ENCODE measurements at regions not wholly inside any gene's neighbourhood (a gene's known extent, or its start where the extent isn't known, plus 50 kb on each side); places are given as distances from the start of the nearest gene placed in this dataset.

- FAIRE-seq: no peak
Observed at GRCh38 chr11:44456544-44457300, 108.7 kb upstream of the CD82 start.

GRCh38 chr11:44457862-44458261 is 107.6 kb upstream of the CD82 start:
- H3K4me2 ChIP-seq (ENCODE audit: low read length): no peak overlapping the region
- FAIRE-seq (no peak), DNase-seq (ENCODE audit: low read depth) (no peak)
- H3K9me3 ChIP-seq (ENCODE audit: insufficient read depth, low read depth, low read length): no peaks in the 10 kb centered on the region
- H3K4me3 Mint-ChIP-seq (ENCODE audit: unreplicated experiment): no peak overlapping the region
- H3K27ac Mint-ChIP-seq (ENCODE audit: unreplicated experiment): no peak overlapping the region
- no peaks in the 10 kb centered on the region for H3K36me3 Mint-ChIP-seq (ENCODE audit: low read depth, unreplicated experiment)
- H3K4me1 Mint-ChIP-seq (ENCODE audit: low read depth, unreplicated experiment): no peaks in the 10 kb centered on the region
- peaks cover 57% of the 10 kb centered on the region for H3K27me3 Mint-ChIP-seq (ENCODE audit: low read depth, unreplicated experiment)
- no peaks in the 10 kb centered on the region for H3K4me1 ChIP-seq (ENCODE audit: insufficient read depth, low read length)
- no peak overlapping the region for H3K27ac ChIP-seq (ENCODE audit: low read depth, low read length)
- no peaks in the 10 kb centered on the region for H3K36me3 ChIP-seq (ENCODE audit: insufficient read depth, low read length)
- no peak overlapping the region for H3K9ac ChIP-seq (ENCODE audit: low read length)
- H3K9me3 Mint-ChIP-seq (ENCODE audit: unreplicated experiment): peaks cover 14% of the 10 kb centered on the region
- peaks cover 3% of the 10 kb centered on the region for H3K27me3 ChIP-seq (ENCODE audit: insufficient read depth, low read length)
- TF ChIP-seq CTCF (IDR thresholded peaks at IDR 0.05; ENCODE audit: insufficient read depth, low read depth, low read length) (no peak), EZH2 (IDR thresholded peaks at IDR 0.05; ENCODE audit: insufficient read depth, low read length) (no peak)
- no peak overlapping the region for H2AFZ ChIP-seq (ENCODE audit: low read depth, low read length)
- no peaks in the 10 kb centered on the region for H3K79me2 ChIP-seq (ENCODE audit: insufficient read depth, low read length)
- no peaks in the 10 kb centered on the region for H4K20me1 ChIP-seq (ENCODE audit: insufficient read depth, low read length)
- H3K4me3 ChIP-seq (ENCODE audit: insufficient read depth, low read depth, low read length): no peak overlapping the region

More at GRCh38 chr11:44456544-44457300, 108.7 kb upstream of the CD82 start:
- H3K4me3 Mint-ChIP-seq (ENCODE audit: unreplicated experiment): no peak overlapping the region
- Histone ChIP-seq H3K27me3 (ENCODE audit: insufficient read depth, low read length) (peaks cover 3% of the 10 kb centered on the region), H3K9ac (ENCODE audit: low read length) (no peak overlapping the region), H3K9me3 (ENCODE audit: insufficient read depth, low read depth, low read length) (no peaks in the 10 kb centered on the region), H3K4me2 (ENCODE audit: low read length) (no peak overlapping the region), H4K20me1 (ENCODE audit: insufficient read depth, low read length) (no peaks in the 10 kb centered on the region), H3K36me3 (ENCODE audit: insufficient read depth, low read length) (no peaks in the 10 kb centered on the region), H3K27ac (ENCODE audit: low read depth, low read length) (no peak overlapping the region), H3K4me1 (ENCODE audit: insufficient read depth, low read length) (no peaks in the 10 kb centered on the region), H2AFZ (ENCODE audit: low read depth, low read length) (no peak overlapping the region), H3K79me2 (ENCODE audit: insufficient read depth, low read length) (no peaks in the 10 kb centered on the region), H3K4me3 (ENCODE audit: insufficient read depth, low read depth, low read length) (no peak overlapping the region)
- no peaks in the 10 kb centered on the region for H3K36me3 Mint-ChIP-seq (ENCODE audit: low read depth, unreplicated experiment)
- H3K9me3 Mint-ChIP-seq (ENCODE audit: unreplicated experiment): peaks cover 14% of the 10 kb centered on the region
- no peak overlapping the region for H3K27ac Mint-ChIP-seq (ENCODE audit: unreplicated experiment)
- H3K27me3 Mint-ChIP-seq (ENCODE audit: low read depth, unreplicated experiment): peaks cover 56% of the 10 kb centered on the region
- no peak for TF ChIP-seq CTCF (IDR thresholded peaks at IDR 0.05; ENCODE audit: insufficient read depth, low read depth, low read length)
- TF ChIP-seq EZH2 (IDR thresholded peaks at IDR 0.05; ENCODE audit: insufficient read depth, low read length): no peak
- DNase-seq (ENCODE audit: low read depth): no peak
- H3K4me1 Mint-ChIP-seq (ENCODE audit: low read depth, unreplicated experiment): no peaks in the 10 kb centered on the region

- peaks cover 54% of the 10 kb centered on the region for H3K27me3 Mint-ChIP-seq (ENCODE audit: low read depth, unreplicated experiment)
Observed at GRCh38 chr11:44463751-44464150, 101.7 kb upstream of the CD82 start.

More at GRCh38 chr11:44463751-44464150, 101.7 kb upstream of the CD82 start:
- no peaks in the 10 kb centered on the region for H3K4me1 Mint-ChIP-seq (ENCODE audit: low read depth, unreplicated experiment)
- FAIRE-seq (no peak), DNase-seq (ENCODE audit: low read depth) (no peak)
- H3K9me3 Mint-ChIP-seq (ENCODE audit: unreplicated experiment): peaks cover 25% of the 10 kb centered on the region
- Histone ChIP-seq H3K4me1 (ENCODE audit: insufficient read depth, low read length) (no peaks in the 10 kb centered on the region), H4K20me1 (ENCODE audit: insufficient read depth, low read length) (no peaks in the 10 kb centered on the region), H3K27ac (ENCODE audit: low read depth, low read length) (no peak overlapping the region), H3K79me2 (ENCODE audit: insufficient read depth, low read length) (no peaks in the 10 kb centered on the region), H3K27me3 (ENCODE audit: insufficient read depth, low read length) (no peaks in the 10 kb centered on the region), H3K4me3 (ENCODE audit: insufficient read depth, low read depth, low read length) (no peak overlapping the region), H3K36me3 (ENCODE audit: insufficient read depth, low read length) (no peaks in the 10 kb centered on the region), H3K9me3 (ENCODE audit: insufficient read depth, low read depth, low read length) (no peaks in the 10 kb centered on the region), H3K9ac (ENCODE audit: low read length) (no peak overlapping the region), H3K4me2 (ENCODE audit: low read length) (no peak overlapping the region), H2AFZ (ENCODE audit: low read depth, low read length) (no peak overlapping the region)
- H3K36me3 Mint-ChIP-seq (ENCODE audit: low read depth, unreplicated experiment): no peaks in the 10 kb centered on the region
- no peak overlapping the region for H3K27ac Mint-ChIP-seq (ENCODE audit: unreplicated experiment)
- no peak for TF ChIP-seq EZH2 (IDR thresholded peaks at IDR 0.05; ENCODE audit: insufficient read depth, low read length)
- TF ChIP-seq CTCF (IDR thresholded peaks at IDR 0.05; ENCODE audit: insufficient read depth, low read depth, low read length): no peak
- no peak overlapping the region for H3K4me3 Mint-ChIP-seq (ENCODE audit: unreplicated experiment)

All from astrocyte (in vitro differentiated cells and primary cell).